ENCODE measurements at regions not wholly inside any gene's neighbourhood (a gene's known extent, or its start where the extent isn't known, plus 50 kb on each side); places are given as distances from the start of the nearest gene placed in this dataset.
"Not testable (repeated sequence)": the region's sequence is repeated elsewhere in the genome, so short reads cannot be mapped to it uniquely, and the experiment has no call there.

DNA sequence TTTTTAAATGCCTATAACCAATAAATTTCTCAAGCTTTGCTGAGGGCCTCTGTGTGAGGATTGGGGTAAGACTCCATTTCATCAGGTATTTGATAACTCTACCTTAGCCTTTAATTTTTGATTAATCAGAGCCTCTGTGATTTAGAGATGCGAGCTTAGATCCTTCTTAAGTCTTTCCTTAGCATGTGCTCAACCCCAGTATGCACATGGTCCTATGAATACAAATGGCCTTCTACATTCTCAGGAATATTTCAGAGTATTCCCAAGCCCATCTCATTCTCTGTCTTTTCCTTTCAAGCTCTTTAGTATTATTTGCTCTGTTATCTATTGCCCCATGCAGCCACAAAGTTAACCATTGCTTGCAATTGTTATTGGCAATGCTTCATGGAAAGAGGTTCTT lies 1407.7 kb downstream of the LRFN5 start:
- DNase-seq: no peak

DNA sequence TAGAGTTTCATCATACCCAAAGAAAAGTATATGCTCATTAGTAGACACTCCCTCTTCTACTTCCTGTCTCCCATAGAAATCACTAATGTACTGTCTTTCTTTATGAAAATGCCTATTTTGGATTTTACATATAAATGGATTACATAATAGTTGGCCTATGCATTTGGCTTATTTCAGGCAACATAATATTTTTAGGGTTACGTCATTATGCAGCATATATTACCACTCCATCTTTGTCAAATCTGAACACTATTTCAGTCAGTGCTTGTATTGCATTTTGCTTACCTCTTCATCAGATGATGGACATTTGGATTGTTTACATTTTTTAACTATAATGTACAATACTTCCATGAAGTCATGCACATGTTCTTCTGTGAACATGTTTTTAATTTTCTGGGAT lies 1406.1 kb downstream of the LRFN5 start:
- DNase-seq: no peak

DNA sequence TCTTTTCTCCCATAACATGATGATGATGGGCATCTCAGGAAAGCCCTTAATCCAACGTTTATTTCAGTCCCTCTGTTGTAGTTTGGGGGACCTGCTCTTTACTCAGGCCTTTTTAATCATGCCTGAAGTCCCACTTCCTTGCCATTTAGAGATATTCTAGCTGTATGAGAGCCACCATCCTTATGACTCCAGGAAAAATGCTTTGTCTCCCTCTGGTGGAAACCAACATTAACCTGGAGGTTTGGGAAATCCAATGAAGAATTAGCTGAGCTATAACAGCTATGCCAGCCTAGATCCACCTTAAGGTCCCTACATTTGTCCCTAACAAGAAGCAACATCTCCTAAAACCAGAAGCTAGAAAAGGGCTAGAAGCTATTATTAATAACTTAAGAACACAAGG lies 1399.1 kb downstream of the LRFN5 start:
- peak in 2 of 3 donors; percentile 11 to 22 for DNase-seq

DNA sequence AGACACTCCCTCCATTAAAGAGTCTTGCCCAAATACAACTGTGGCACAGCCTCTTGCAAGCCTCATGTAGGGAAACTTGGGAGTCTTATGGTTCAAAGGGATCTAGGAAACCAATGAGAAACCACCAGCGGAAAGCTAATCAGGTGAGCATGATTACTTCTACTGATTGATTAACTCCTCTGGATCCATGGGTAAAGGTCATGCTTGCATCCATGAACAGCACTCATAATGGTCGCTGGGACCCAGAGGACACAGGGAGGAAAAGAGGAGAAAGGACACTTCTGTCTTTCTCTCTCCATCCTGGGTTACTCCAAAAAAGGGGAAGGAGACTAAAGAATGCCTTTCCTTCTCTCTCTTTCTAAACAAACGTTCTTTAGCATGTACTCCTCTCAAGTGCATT lies 1397.2 kb downstream of the LRFN5 start:
- DNase-seq: peak in 2 of 3 donors; percentile 3 to 10

DNA sequence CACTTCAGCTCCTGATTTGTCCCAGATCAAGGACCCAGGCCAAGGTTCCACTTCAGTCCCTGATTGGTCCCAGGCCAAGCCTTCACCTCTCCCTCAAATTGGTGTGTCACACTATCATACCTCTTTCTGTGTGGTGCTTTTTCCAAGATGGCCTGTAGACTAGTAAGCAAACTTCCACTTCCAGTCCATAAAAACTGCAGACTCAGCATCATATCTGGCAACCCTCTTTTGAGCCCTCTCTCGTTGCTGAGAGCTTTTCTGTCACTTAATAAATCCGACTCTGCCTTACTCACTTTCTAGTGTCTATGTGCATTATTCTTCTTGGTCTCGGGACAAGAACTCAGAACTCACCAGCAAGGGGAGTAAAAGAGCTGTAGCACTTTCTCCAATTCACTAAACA lies 1395.1 kb downstream of the LRFN5 start:
- DNase-seq: no peak

DNA sequence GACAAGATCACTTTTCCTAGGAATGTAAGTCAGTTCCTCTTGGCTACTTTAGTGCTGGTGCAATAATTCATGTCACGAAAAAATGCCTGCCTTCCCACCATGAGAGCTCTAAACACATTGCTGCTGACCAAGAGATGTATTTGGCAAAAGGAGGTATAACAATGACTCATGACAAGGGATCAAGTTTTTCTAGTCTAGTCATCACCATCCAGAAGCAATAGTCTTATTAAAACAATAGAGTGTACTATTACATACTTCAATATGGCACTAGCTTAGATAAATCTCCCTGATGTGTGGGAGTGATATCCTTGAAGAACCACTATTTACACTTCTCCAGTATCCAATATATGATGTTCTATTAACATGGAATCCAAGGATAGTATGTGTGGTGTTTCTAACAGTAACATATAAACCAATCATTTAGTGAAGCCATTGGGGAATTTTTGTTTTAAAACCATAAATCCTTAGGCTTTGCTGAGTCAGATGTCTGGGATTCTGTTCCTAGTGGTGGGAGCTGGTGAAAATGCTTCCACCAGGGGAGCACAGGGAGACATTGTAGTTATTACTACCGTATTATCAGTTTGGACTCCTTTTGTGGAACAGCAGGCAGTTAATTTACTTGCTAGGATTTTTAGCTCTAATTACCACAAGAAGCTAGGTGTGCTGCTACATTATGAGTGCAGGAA lies 1387.5 kb downstream of the LRFN5 start:
- DNase-seq: no peak

DNA sequence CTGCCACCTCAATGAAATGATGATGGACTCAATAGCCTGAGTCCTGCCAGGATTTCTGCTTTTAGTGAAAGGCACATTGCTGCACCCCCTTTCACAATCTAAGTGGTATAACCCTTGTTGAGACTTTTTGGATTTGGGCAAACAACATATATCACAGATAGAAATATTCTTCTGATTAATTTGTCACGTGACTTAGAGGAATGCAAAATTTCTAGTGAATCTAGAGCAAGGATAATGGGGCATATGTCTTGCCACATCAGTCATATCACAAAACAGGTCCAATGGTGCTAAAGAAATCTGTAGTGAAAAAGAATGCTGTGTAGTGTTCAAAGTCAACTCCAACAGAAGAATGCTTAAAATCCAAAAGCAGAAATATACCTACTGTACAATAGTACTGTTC lies 1386.3 kb downstream of the LRFN5 start:
- DNase-seq: no peak

DNA sequence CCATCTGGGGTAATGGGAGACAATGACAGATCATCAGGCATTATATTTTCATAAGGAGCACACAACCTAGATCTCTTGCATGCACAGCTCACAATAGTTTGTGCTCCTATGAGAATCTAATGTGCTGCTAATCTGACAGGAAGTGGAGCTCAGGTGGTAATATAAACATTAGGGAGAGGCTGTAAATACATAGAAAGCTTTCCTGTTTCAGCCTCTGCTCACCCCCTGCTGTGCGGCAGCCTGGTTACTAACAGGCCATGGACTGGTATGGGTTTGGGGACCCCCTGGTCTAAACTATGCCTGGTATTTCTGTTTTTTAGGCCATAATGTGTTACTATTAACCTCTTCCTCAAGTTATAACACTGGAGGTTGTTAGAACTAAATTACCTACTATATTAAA lies 1373.7 kb downstream of the LRFN5 start:
- no peak for DNase-seq

DNA sequence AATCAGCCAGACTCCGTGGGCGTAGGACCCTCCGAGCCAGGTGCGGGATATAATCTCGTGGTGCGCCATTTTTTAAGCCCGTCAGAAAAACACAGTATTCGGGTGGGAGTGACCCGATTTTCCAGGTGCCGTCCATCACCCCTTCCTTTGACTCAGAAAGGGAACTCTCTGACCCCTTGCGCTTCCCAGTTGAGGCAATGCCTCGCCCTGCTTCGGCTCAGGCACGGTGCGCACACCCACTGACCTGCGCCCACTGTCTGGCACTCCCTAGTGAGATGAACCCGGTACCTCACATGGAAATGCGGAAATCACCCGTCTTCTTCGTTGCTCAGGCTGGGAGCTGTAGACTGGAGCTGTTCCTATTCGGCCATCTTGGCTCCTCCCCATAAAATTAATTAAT lies 1366.5 kb downstream of the LRFN5 start:
- DNase-seq: not testable (repeated sequence)

DNA sequence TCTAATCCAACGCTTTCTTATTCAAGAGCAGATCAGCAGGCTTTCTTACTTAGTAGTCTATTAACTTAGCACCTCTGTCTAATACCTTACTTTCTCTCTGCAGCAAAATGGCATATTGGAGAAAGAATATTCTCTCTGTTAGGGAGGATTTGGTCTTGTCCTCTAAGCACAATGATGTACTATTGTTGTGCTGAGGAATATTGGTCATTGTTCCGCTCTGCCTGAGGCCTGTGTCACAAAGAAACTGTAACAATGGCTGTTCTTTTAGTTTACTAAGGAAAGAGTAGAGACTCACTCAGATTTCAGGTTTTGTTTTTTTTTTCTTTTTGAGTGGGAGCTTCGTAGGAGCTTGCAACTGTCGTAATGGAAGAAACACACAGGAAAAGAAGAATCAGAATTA lies 1358.8 kb downstream of the LRFN5 start:
- no peak for DNase-seq

DNA sequence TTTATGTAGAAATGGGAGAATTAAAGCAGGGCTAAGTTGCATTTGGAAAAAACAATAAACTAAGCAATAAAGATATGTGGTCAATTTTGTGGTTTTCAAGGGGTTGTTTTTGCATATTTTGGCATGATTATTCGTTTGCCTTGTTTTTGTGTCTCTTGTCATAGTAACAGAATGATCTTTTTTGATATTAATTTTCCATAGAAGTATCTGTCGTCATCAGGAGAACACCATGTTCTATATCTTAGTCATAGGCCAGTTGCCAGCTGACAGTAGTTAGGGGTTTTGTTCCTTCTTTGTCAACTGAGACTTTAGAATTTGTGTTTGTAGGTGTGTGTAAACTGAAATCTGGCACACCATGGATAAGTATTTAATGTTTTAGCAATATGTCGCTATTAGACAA lies 1354.8 kb downstream of the LRFN5 start:
- DNase-seq: no peak

DNA sequence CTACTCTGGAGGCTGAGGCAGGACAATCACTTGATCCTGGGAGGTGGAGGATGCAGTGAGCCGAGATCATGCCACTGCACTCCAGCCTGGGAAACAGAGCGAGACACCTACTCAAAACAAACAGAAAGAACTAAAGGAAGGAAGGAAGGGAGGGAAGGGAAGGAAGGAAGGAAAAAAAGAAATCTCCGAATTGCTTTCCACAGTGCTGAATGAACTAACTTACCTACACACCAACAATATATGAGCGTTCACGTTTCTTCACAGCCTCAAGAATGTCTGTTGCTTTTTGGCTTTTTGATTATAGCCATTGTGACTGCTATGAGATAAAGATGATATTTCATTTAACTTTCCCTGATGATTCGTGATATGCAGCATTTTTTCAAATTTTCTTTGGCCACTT lies 1343.7 kb downstream of the LRFN5 start:
- DNase-seq: no peak

DNA sequence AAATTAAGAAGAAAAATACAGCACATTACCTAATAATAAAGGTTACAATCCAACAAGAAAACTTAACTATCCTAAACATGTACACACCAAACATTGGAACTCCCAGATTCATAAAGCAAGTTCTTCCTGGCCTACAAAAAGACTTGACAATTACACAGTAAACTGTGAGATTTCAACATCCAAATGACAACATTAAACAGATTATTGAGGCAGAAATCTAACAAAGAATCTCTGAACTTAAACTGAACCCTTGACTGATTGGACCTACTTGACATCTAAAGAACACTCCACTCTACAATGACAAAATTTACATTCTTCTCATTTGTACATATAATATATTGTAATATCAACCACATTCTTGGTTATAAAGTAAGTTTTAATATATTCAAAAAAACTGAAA lies 1341.3 kb downstream of the LRFN5 start:
- no peak for DNase-seq

DNA sequence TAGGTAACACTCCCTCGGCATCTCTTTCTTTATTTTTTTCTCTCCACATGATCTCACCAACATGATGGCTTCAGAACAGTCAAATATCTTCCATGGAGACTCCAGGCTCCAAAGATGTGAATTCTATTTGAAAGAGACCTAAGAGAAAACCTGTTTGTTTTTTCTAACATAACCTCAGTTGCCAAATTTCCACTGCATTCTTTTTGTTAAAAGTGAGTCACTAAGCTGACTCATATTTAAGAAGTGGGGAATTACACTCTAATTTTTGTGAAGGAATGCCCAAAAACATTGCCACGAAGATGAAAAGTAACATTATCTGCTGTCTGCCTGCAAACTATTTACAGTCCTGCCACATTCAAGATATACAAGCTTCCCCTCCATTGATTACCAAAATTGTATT lies 1337.6 kb downstream of the LRFN5 start:
- DNase-seq: peak in 1 of 3 donors; percentile 33

DNA sequence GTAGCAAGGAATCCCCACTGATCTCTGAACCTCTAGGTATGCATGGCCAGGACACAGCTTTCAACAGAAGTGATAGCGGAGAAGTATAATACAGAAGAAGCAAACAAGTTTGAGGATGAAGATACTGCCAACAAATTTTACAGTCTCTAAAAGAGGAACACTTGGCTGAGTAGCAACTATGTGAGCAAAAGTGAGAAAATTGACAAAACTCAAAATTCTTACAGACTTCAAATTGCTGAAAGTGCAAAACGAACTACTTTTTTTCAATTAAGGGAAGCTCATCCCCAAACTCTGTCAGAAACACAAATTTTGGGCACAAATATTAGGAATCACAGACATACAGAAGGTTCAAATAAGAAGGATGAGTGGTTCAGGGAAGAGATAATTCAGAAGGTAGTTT lies 1324.6 kb downstream of the LRFN5 start:
- no peak for DNase-seq

DNA sequence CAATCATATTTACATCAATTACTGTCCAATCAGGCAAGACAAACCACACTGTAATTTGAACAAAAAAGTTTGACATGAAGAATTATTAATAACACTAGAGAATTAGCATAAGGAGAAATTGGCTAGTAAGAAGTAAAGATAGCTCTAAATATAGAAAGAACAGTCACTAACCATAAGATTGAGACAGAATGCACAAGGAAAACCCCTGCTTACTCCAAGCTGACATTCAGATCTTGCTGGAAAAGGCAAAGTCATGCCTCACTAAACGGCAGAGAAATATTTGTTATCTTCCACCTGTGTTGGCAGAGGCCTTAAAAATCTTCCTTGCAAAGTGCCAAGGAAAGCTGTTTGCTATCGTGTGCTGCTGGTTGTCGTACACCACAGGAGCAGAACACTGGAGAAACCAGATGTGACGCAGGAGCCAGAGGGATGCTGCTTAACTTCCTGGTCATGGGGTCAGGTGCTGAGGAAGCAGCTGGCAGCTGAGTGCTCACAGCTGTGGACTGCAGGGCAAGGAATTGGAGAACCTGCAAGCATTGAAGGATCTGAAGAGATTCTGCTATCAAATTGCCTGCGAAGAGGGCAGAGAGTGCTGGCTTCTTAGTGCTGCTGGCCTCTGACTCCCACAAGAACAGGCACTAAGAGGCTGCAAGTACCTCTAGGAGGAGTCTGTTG lies 1323.3 kb downstream of the LRFN5 start:
- DNase-seq: peak; percentile 69 to 80 (median 71)

DNA sequence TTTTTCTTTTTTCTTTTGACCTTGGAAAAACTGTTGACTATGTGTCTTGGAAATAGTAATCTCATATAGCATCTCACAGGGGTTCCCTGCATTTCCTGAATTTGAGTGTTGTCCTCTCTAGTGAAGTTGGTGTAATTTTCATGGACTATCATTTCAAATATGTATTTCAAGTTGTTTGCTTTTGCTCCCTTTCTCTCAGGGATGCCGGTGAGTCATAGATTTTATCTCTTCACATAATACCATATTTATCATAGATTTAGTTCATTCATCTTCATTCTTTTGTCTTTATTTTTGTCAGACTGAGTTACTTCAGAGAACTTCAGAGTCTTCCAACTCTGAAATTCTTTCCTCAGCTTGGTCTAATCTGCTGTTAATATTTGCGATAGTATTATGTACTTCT lies 1320.6 kb downstream of the LRFN5 start:
- DNase-seq: no peak

DNA sequence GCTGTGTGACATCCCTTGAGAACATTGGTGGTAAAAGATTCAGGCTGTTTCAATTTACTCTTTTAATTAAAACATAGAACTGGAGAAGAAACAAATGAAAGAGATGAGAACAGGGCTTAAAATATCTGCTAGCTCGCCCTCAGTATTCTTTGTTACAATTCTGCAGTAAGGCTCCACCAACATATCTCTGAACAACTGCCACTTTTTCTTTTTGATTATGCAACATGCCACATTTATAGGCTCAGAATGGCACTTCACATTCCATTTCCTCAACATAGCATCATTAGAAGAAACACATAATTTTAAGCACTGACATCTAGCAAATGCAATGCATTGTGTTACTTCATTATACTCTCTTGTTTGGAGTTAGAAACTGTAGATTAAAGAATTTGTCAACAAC lies 1315.2 kb downstream of the LRFN5 start:
- DNase-seq: no peak

DNA sequence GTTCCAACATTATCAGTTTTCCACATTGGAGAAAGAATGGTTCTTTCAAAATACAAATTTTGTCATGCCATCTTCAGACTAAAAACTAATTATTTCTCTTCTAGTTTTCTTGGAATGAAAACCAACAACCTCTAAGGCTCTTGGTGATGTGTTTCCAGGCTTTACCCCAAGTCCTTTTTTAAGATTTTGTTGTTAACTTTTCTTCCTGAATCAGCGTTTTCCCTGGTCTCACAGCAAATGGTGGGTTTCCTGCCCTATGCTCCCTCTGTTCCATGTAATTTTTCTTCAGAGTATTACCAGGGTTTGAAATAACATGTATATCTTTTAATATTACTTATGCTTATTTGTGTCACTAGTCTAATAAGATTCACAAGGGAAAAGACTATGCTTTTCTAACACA lies 1311.9 kb downstream of the LRFN5 start:
- DNase-seq: no peak

DNA sequence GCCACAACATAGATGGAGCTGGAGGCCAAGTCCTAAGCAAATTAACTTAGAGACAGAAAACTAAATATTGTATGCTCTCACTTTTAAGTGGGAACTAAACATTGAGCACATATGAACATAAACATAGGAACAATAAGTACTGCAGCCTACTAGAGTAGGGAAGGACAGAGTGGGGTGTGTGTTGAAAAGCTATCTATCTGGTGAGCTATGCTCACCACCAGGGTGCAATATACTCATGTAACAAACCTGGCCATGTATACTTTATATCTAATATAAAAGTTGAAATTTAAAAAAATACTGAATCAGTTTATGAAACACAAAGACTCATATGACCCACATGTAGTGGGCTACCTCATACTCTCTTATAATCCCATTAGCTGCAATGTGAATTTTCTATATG lies 1305.0 kb downstream of the LRFN5 start:
- peak in 1 of 3 donors; percentile 18 for DNase-seq

DNA sequence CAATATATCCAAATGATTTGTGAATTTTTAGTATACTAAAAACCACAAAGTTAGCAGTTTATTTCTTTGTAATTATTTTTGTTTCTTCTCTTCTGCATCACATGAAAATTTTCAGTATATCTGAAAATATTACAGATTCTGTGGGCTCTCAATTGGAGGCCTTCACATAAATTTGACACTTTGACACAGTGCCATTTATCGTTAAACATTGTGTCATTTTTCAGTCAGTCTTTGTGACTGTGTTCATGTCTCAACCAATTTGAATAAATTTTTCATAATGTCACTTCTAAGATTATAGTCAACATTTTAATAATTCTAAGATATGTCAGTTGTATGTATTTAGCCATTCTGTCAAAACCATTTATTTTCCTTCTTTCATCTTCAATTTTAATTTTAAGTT lies 1303.0 kb downstream of the LRFN5 start:
- DNase-seq: no peak

DNA sequence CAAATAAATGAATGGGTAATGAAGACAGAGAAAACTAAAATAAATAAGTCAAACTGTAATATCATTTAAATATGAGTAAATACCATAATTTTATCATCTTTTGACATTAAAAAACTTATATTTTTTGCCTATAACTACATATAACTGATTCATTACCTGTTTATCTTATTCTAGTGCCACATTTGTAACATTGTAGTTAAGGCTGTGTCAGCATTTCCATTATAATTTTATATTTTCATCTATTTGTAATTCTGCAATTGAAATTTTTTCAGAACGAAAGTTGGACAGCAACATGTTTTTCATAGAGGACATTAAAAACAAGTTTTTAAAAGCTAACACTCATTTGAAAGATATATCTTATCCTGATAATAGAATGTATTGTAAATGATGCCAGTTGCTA lies 1286.5 kb downstream of the LRFN5 start:
- no peak for DNase-seq

DNA sequence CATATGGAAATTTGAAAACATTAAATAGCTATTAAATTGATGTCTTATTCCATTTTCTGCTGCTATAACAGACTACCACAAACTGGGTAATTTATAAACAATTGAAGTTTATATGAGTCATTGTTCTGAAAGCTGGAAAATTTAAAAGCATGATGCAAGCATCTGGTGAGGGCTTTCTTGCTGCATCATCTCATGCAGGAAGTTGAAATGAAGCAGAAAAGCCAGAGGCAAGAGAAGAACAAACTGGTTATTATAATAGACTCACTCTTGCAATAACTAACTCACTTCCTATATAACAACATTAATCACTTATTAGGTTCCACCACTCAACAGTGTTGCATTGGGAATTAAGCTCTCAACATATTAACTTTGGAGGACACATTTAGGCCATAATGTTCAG lies 1277.4 kb downstream of the LRFN5 start:
- DNase-seq: peak; percentile 77 to 94 (median 92)

DNA sequence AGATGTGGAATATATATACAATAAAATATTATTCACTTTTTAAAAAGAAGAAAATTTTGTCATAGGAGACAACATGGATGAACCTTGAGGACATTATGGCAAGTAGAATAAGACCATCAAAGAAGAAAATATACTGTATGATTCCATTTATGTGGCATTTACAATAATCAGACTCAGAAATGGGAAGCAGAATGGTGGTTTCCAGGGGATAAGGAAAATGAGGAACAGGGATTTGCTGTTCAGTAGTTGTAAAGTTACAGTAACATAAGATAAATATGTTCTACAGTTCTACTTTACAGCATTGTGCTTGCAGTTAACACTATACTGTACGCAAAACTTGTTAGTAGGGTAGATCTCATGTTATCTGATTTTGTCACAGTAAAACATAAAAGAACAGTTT lies 1271.0 kb downstream of the LRFN5 start:
- DNase-seq: peak; percentile 63 to 82 (median 75)

DNA sequence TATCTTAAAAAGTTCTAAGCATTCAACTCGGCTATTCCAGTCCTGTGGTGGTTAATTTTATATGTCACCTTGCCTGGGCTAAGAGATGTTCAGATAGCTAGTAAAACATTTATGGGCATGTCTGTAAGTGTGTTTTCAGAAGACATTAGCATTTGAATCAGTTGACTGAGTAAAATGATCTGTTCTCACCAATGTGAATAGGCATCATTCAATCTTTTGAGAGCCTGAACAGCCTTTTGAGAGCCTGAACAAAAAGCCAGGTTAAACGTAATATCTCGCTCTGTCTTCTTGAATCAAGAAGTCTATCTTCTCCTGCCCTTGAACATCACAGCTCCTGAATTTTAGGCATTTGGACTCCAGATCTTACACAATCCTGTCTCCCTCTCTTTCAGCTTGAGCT lies 1266.1 kb downstream of the LRFN5 start:
- no peak for DNase-seq

Data from suppressor macrophage treated with lipopolysaccharide for 1 hour (primary cell).